Smooth muscle cell (in vitro differentiated cells): ENCODE measurements at regions not wholly inside any gene's neighbourhood (a gene's known extent, or its start where the extent isn't known, plus 50 kb on each side); places are given as distances from the start of the nearest gene placed in this dataset.

Source experiments
- DNase-seq: peaks from one replicate; lab custom pipeline; 2025; ENCODE audit not compliant: unreplicated experiment; lab: John Stamatoyannopoulos, UW
- H2AFZ ChIP-seq: fragments of 200-600 bp; sonication (generic); 2 replicates; pipeline ENCODE4 v1.6.0; 2016; ENCODE audit warnings: antibody characterized with exemption, low read depth, mild to moderate bottlenecking
- H3F3A ChIP-seq: fragments of 200-600 bp; sonication (generic); 2 replicates; pipeline ENCODE4 v1.6.0; 2017; ENCODE audit warnings: antibody characterized with exemption, low read depth
- H3K27ac ChIP-seq: fragments of 200-600 bp; sonication (generic); 2 replicates; pipeline ENCODE4 v1.5.1; 2016; ENCODE audit warnings: low read depth, mild to moderate bottlenecking
- H3K27me3 ChIP-seq: fragments of 200-600 bp; sonication (generic); 2 replicates; pipeline ENCODE4 v1.6.1; 2016; ENCODE audit warnings: low read depth, mild to moderate bottlenecking
- H3K36me3 ChIP-seq: fragments of 200-600 bp; sonication (generic); 2 replicates; pipeline ENCODE4 v1.5.1; 2016; ENCODE audit warnings: low read depth
- H3K4me1 ChIP-seq: fragments of 200-600 bp; sonication (generic); 2 replicates; pipeline ENCODE4 v1.5.1; 2016; ENCODE audit warnings: low read depth
- H3K4me2 ChIP-seq: fragments of 200-600 bp; sonication (generic); 2 replicates; pipeline ENCODE4 v1.6.0; 2016; ENCODE audit warnings: mild to moderate bottlenecking
- H3K4me3 ChIP-seq: fragments of 200-600 bp; sonication (generic); 2 replicates; pipeline ENCODE4 v1.5.1; 2016; ENCODE audit warnings: mild to moderate bottlenecking
- H3K79me2 ChIP-seq: fragments of 200-600 bp; sonication (generic); 2 replicates; pipeline ENCODE4 v1.6.0; 2016; ENCODE audit warnings: low read depth, mild to moderate bottlenecking
- H3K9ac ChIP-seq: fragments of 200-600 bp; sonication (generic); 2 replicates; pipeline ENCODE4 v1.6.0; 2016; ENCODE audit warnings: low read depth
- H3K9me3 ChIP-seq: fragments of 200-600 bp; sonication (generic); replicated peaks from 2 replicates; pipeline ENCODE4 v1.5.1; 2016; ENCODE audit warnings: low read depth
- H4K20me1 ChIP-seq: fragments of 200-600 bp; sonication (generic); 2 replicates; pipeline ENCODE4 v1.6.0; 2016; ENCODE audit warnings: low read depth
- whole genome bisulfite sequencing: methylation state at CpG from one replicate; pipeline ENCODE4 v1.1.7; 2016; ENCODE audit warnings: low lambda C conversion rate; 5-methylcytosine and 5-hydroxymethylcytosine counted together
- TF ChIP-seq, protein P1 (sequence below): fragments of 200-600 bp; sonication (generic); IDR thresholded peaks from 2 replicates; pipeline ENCODE4 v1.5.1; 2017; ENCODE audit warnings: borderline replicate concordance, mild to moderate bottlenecking, antibody characterized with exemption; ENCODE audit not compliant: insufficient read depth, poor library complexity, severe bottlenecking

DNA sequence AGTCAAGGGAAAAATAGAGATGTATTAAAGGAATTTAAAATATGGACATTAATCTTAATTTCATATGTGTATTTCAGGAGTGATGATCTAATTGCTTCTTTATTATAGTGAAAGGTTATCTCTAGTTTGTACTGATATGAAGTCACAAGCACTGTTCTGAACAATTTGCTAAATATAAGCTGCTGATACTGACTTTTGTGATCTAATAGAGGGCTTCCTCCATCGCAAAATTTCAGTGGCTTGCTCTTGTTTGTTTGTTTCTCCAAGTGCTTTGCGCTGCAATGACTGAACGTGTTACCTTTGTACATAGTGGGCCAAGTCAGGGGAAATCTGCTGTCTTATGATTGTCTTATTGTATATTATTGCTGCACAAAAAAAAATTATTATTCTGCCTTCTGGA lies 307.0 kb downstream of the KCNJ2 start:
- no peak for DNase-seq
- no peak overlapping the region for H3K9ac ChIP-seq
- no peaks in the 10 kb centered on the region for H3K4me1 ChIP-seq
- H3K79me2 ChIP-seq = no peaks in the 10 kb centered on the region
- no peak overlapping the region for H2AFZ ChIP-seq
- H4K20me1 ChIP-seq = no peaks in the 10 kb centered on the region
- WGBS = 92% methylated on average over 3 of the region's 3 CpGs
- H3K4me2 ChIP-seq = no peak overlapping the region
- H3K9me3 ChIP-seq = no peaks in the 10 kb centered on the region
- no peaks in the 10 kb centered on the region for H3K27me3 ChIP-seq
- no peaks in the 10 kb centered on the region for H3K36me3 ChIP-seq
- no peak overlapping the region for H3K4me3 ChIP-seq
- H3F3A ChIP-seq = no peaks in the 10 kb centered on the region
- no peak overlapping the region for H3K27ac ChIP-seq
- TF ChIP-seq, protein P1, sequence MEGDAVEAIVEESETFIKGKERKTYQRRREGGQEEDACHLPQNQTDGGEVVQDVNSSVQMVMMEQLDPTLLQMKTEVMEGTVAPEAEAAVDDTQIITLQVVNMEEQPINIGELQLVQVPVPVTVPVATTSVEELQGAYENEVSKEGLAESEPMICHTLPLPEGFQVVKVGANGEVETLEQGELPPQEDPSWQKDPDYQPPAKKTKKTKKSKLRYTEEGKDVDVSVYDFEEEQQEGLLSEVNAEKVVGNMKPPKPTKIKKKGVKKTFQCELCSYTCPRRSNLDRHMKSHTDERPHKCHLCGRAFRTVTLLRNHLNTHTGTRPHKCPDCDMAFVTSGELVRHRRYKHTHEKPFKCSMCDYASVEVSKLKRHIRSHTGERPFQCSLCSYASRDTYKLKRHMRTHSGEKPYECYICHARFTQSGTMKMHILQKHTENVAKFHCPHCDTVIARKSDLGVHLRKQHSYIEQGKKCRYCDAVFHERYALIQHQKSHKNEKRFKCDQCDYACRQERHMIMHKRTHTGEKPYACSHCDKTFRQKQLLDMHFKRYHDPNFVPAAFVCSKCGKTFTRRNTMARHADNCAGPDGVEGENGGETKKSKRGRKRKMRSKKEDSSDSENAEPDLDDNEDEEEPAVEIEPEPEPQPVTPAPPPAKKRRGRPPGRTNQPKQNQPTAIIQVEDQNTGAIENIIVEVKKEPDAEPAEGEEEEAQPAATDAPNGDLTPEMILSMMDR = no peak

DNA sequence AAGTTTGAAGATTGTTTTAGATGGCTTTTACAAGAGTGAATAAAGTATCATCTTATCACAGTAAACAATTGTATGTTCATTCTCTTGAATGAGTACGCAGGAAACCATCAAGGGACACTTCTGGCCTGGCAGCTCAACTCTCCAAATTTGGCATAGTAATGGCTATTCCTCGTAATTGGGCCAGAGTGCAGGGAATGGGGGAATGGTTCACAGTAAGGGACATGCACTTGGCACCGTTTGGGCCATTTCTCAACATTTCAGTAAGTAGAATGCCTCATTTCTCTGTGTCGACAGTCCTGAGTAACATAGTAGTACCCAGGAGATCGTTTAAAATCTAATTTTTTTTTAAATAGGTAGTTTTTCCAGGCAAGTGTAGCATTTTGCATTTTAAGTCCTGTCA lies 309.6 kb downstream of the KCNJ2 start:
- DNase-seq = no peak
- TF ChIP-seq, protein P1 = no peak
- Histone ChIP-seq H3K4me3 (no peak overlapping the region), H3K79me2 (no peaks in the 10 kb centered on the region), H3K4me2 (no peak overlapping the region), H4K20me1 (no peaks in the 10 kb centered on the region), H2AFZ (no peak overlapping the region), H3F3A (no peaks in the 10 kb centered on the region), H3K27ac (no peak overlapping the region), H3K36me3 (no peaks in the 10 kb centered on the region), H3K27me3 (no peaks in the 10 kb centered on the region), H3K9ac (no peak overlapping the region), H3K9me3 (no peaks in the 10 kb centered on the region), H3K4me1 (no peaks in the 10 kb centered on the region)
- 82% methylated on average over 5 of the region's 5 CpGs for WGBS

DNA sequence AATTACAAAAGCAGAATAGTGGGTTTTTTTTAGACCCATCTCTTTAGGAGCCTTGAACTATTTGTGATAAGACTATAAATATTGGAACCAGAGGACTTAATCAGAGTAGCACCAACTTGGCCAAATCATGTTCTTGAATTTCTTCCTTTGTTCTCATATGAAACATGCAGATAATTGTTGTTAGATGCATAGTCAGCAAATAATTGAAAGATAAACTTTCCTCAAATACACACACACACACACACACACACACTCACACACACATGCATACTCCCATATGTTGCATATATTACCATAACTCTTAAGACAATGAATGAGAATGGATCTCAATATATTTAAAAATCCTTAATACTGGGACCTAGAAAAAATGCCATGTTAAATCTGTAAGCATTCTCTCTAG lies 310.4 kb downstream of the KCNJ2 start:
- Histone ChIP-seq H3K4me2 (no peak overlapping the region), H3K36me3 (no peaks in the 10 kb centered on the region), H3K4me1 (no peaks in the 10 kb centered on the region), H3K27ac (no peak overlapping the region), H4K20me1 (no peaks in the 10 kb centered on the region), H2AFZ (no peak overlapping the region), H3F3A (no peaks in the 10 kb centered on the region), H3K27me3 (no peaks in the 10 kb centered on the region), H3K79me2 (no peaks in the 10 kb centered on the region), H3K9me3 (no peaks in the 10 kb centered on the region), H3K9ac (no peak overlapping the region), H3K4me3 (no peak overlapping the region)
- TF ChIP-seq, protein P1 = no peak
- no peak for DNase-seq

DNA sequence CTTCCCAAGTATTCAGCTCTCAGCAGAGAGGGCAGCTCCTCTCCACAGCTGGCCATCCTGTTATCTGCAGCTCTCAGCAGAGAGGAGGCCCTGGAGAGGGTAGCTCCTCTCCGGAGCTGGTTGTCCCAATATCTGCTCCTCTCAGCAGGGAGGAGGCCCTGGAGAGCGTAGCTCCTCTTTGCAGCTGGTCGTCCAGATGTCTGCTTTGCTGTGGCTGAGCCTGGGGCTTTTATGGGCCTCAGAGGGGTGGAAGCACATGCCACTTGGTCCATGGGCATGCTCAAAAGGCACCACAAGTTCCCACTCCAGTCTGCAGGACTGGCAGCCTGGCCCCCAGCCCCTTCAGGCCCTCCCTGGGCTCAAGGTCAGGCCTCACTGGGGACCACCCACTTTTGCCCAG lies 314.3 kb downstream of the KCNJ2 start:
- Histone ChIP-seq H3K79me2 (no peaks in the 10 kb centered on the region), H3K4me3 (no peak overlapping the region), H4K20me1 (no peaks in the 10 kb centered on the region), H3K36me3 (no peaks in the 10 kb centered on the region), H3K27ac (no peak overlapping the region), H3K9ac (no peak overlapping the region), H2AFZ (no peak overlapping the region), H3K4me2 (no peak overlapping the region), H3K27me3 (no peaks in the 10 kb centered on the region), H3K9me3 (no peaks in the 10 kb centered on the region), H3K4me1 (no peaks in the 10 kb centered on the region), H3F3A (no peaks in the 10 kb centered on the region)
- TF ChIP-seq, protein P1 = no peak
- 98% methylated on average over 3 of the region's 3 CpGs for WGBS
- no peak for DNase-seq
